Natural killer cell treated with Interleukin-12 subunit alpha and Interleukin-12 subunit beta and Interleukin-15 and Interleukin-18, amount 100 ng/mL, for 72 hours (primary cell): ENCODE measurements at regions not wholly inside any gene's neighbourhood (a gene's known extent, or its start where the extent isn't known, plus 50 kb on each side); places are given as distances from the start of the nearest gene placed in this dataset.
"Not testable (repeated sequence)": the region's sequence is repeated elsewhere in the genome, so short reads cannot be mapped to it uniquely, and the experiment has no call there.

Experiments
- ATAC-seq, 2 donors: fragments of 150-1000 bp; cut with Tn5 transposase in 1 of 2; sonication (Bioruptor Pico), chemical (Tn5 transposase) in 1 of 2; 2 replicates each; pipeline ENCODE4 v1.10.0; 2021
- DNase-seq: peaks from one replicate; pipeline ENCODE4 v3.0.0; 2022; ENCODE audit warnings: low spot score
- H3K27ac Mint-ChIP-seq, 2 donors: 1 replicate in 1 of 2; 2 replicates in 1 of 2; pipeline ENCODE4 v1.8.0; 2022; ENCODE audit warnings: mixed read lengths in 2 of 2, mild to moderate bottlenecking in 1 of 2, moderate library complexity in 1 of 2
- H3K27me3 Mint-ChIP-seq, 2 donors: 1 replicate in 1 of 2; 2 replicates in 1 of 2; pipeline ENCODE4 v1.8.0; 2022; ENCODE audit warnings: mixed read lengths in 2 of 2
- H3K36me3 Mint-ChIP-seq: one replicate; pipeline ENCODE4 v1.8.0; 2022; ENCODE audit warnings: mixed read lengths
- H3K4me1 Mint-ChIP-seq, 2 donors: 1 replicate in 1 of 2; 2 replicates in 1 of 2; pipeline ENCODE4 v1.8.0; 2022; ENCODE audit warnings: low read depth in 2 of 2, mixed read lengths in 2 of 2, mild to moderate bottlenecking in 1 of 2
- H3K4me3 Mint-ChIP-seq: one replicate; pipeline ENCODE4 v1.8.0; 2022; ENCODE audit warnings: mixed read lengths
- H3K9me3 Mint-ChIP-seq: 2 replicates; pipeline ENCODE4 v1.8.0; 2022; ENCODE audit warnings: mixed read lengths

- peaks cover 21 to 31% of the 10 kb centered on the region in 2 donors for H3K27me3 Mint-ChIP-seq
- H3K27ac Mint-ChIP-seq, result no peak overlapping the region
- ATAC-seq (no peak), DNase-seq (no peak)
- H3K9me3 Mint-ChIP-seq, result no peaks in the 10 kb centered on the region
- H3K36me3 Mint-ChIP-seq, result no peaks in the 10 kb centered on the region
- no peak overlapping the region for H3K4me3 Mint-ChIP-seq
- no peaks in the 10 kb centered on the region for H3K4me1 Mint-ChIP-seq
Observed at GRCh38 chr10:22111705-22112104, 106.1 kb downstream of the EBLN1 start.

- Mint-ChIP-seq H3K9me3 (no peaks in the 10 kb centered on the region), H3K27me3 (peaks cover 20 to 29% of the 10 kb centered on the region in 2 donors), H3K4me1 (no peaks in the 10 kb centered on the region), H3K27ac (no peak overlapping the region), H3K36me3 (no peaks in the 10 kb centered on the region), H3K4me3 (no peak overlapping the region)
- DNase-seq (no peak), ATAC-seq (no peak)
Observed at GRCh38 chr10:22111260-22111659, 106.6 kb downstream of the EBLN1 start.

DNA sequence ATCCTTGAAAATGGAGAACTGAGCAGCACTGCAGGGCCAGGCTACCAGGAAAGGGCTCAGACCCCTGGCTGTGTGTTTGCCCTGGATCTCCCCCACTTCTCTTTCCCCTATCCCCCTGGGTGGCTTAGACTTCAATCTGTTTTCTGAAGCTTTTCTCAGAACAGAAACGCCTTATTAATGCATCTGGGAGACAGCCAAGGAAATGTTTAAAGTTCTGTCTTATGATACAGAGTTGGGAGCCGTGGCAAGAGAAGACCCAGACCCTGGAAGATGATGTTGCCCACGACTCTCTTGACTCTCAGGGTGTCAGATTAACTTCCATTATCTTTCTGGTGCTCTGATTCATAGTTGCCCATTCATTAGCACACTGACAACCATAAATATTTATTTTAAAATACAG lies 107.1 kb downstream of the EBLN1 start:
- DNase-seq (no peak), ATAC-seq (no peak)
- Mint-ChIP-seq H3K4me1 (no peaks in the 10 kb centered on the region), H3K27me3 (peaks cover 20 to 29% of the 10 kb centered on the region in 2 donors), H3K9me3 (no peaks in the 10 kb centered on the region), H3K4me3 (no peak overlapping the region), H3K27ac (no peak overlapping the region), H3K36me3 (no peaks in the 10 kb centered on the region)

GRCh38 chr10:22105270-22105669 lies 101.7 kb upstream of the DNAJC1 start:
- Mint-ChIP-seq H3K36me3 (no peaks in the 10 kb centered on the region), H3K27ac (no peak overlapping the region), H3K27me3 (peaks cover 10 to 29% of the 10 kb centered on the region in 2 donors), H3K4me1 (peaks cover 3 to 8% of the 10 kb centered on the region in 2 donors), H3K4me3 (no peak overlapping the region), H3K9me3 (no peaks in the 10 kb centered on the region)
- ATAC-seq (no peak), DNase-seq (no peak)

DNA sequence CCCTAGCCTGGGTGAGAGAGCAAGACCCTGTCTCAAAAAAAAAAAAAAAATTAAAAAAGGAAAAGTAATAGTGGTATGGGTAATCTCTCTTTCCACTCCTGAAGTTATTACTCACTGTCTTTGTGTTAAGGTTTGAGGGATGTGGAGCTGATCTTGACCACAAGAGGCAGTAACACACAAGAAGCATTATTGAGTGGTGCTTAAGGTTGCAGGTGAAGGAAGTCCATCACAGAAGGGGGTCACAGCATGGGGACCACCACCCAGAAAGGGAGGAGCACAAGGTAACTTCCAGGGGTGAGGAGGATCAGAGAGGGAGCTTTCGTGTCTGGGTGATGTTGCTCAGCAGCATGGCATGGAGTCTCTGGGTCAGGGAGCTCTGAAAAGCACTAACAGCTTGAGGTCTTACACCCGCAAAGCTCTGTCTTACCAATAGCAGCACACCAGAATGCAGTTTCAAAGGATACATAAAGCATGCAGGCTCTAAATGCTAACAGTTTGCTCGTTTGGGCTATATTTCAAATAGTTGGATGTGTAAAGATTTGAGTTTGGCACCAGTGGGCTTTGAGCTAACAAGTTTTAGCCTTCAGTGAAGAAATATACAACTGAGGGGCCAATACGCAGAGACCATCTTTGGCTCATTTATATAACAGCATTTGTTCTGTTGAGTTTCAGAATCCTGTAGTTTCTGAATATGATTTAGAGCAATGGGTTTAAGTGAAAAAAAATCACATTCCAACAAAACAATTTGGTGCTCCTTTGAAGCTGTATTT lies 100.4 kb upstream of the DNAJC1 start:
- no peak overlapping the region for H3K27ac Mint-ChIP-seq

GRCh38 chr10:22097696-22098095 lies 94.2 kb upstream of the DNAJC1 start:
- Mint-ChIP-seq H3K9me3 (no peaks in the 10 kb centered on the region), H3K36me3 (no peaks in the 10 kb centered on the region), H3K4me3 (no peak overlapping the region), H3K4me1 (peaks cover 0 to 1% of the 10 kb centered on the region in 2 donors), H3K27ac (no peak overlapping the region), H3K27me3 (peaks cover 10 to 11% of the 10 kb centered on the region in 2 donors)
- no peak for DNase-seq
- no peak for ATAC-seq

More for the DNA sequence above, 100.4 kb upstream of the DNAJC1 start:
- ATAC-seq (no peak), DNase-seq (no peak)
- H3K27me3 Mint-ChIP-seq, result peaks cover 10 to 22% of the 10 kb centered on the region in 2 donors
- H3K4me3 Mint-ChIP-seq, result no peak overlapping the region
- no peaks in the 10 kb centered on the region for H3K9me3 Mint-ChIP-seq
- H3K4me1 Mint-ChIP-seq, result peaks cover 3 to 8% of the 10 kb centered on the region in 2 donors
- no peaks in the 10 kb centered on the region for H3K36me3 Mint-ChIP-seq

DNA sequence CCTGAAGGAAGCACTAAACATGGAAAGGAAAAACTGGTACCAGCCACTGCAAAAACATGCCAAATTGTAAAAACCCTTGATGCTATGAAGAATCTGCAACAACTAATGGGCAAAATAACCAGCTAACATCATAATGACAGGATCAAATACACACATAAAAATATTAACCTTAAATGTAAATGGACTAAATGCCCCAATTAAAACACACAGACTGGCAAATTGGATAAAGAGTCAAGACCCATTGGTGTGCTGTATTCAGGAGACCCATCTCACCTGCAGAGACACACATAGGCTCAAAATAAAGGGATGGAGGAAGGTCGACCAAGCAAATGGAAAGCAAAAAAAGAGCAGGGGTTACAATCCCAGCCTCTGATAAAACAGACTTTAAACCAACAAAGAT lies 87.7 kb upstream of the DNAJC1 start:
- H3K4me3 Mint-ChIP-seq, result not testable (repeated sequence)

DNA sequence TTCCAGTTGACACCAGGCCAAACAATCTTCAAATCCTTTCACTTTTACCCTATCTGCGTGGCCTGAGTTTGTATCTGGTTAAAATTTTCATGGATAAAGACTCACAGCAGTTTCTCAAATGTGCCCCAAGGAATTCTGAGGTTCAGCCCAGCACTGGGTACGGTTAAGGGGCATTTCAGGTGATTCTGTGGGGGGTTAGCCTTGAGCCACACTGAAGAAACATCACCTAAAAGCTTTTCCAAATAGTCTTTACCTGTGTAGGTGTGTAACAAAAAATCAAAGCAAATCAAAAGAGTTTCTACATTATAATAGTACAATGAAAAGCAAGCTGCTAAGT lies 83.8 kb upstream of the DNAJC1 start:
- ATAC-seq (no peak), DNase-seq (no peak)
- Mint-ChIP-seq H3K36me3 (no peaks in the 10 kb centered on the region), H3K27ac (no peak overlapping the region), H3K4me1 (no peaks in the 10 kb centered on the region), H3K4me3 (no peak overlapping the region), H3K9me3 (no peaks in the 10 kb centered on the region), H3K27me3 (peaks cover 24 to 62% of the 10 kb centered on the region in 2 donors)

More for the DNA sequence above, 87.7 kb upstream of the DNAJC1 start:
- DNase-seq, ATAC-seq, H3K36me3 Mint-ChIP-seq, H3K9me3 Mint-ChIP-seq, H3K27ac Mint-ChIP-seq, H3K4me1 Mint-ChIP-seq: not testable (repeated sequence)
- peaks cover 16 to 36% of the 10 kb centered on the region in 2 donors for H3K27me3 Mint-ChIP-seq

DNA sequence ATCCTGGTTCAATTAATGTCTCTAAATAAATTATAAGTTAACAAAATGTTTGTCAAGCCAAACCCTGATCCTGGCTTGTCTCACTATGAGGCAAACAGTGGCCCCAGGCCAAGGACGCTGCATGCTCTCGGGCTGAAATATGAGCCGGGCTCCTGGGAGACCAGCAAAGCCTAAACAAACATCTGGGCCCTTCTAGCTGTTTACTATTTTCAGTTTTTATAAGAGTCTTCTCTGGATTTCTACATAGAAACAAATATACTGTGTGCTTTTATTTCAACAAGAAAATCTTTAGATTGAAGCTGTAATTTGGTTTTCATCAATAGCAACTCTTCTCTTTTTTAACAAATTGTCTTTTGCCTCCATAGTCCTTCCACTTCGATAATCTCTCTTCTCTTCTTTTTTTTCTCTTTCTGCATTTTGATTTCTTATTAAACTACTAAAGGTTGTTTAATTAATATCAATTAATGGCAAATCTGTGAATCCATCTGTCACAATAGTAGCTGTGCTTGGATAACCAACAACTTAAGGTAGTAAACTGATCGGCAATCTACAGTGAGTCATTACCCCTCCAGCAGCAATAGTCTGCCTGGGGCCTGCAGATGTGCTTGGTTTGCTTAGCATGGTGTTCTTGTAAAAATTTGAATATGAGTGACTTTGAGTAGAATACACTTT lies 83.3 kb upstream of the DNAJC1 start:
- H3K36me3 Mint-ChIP-seq, result no peaks in the 10 kb centered on the region
- H3K27ac Mint-ChIP-seq, result no peak overlapping the region
- no peaks in the 10 kb centered on the region for H3K9me3 Mint-ChIP-seq
- no peak overlapping the region for H3K4me3 Mint-ChIP-seq
- ATAC-seq (no peak), DNase-seq (no peak)
- H3K27me3 Mint-ChIP-seq, result peaks cover 23 to 62% of the 10 kb centered on the region in 2 donors
- no peaks in the 10 kb centered on the region for H3K4me1 Mint-ChIP-seq

DNA sequence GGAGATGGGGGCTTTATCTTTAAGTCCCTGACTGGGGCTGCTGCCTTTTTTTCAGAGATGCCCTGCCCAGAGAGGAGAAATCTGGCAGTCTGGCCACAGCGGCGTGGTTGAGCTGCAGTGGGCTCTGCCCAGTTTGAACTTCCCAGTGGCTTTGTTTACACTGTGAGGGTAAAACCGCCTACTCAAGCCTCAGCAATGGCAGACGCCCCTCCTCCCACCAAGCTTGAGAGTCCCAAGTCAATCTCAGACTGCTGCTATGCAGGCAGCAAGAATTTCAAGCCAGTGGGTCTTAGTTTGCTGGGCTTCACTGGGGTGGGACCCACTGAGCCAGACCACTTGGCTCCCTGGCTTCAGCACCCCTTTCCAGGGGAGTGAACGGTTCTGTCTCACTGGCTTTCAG lies 76.4 kb upstream of the DNAJC1 start:
- not testable (repeated sequence) for H3K4me1 Mint-ChIP-seq, H3K4me3 Mint-ChIP-seq, ATAC-seq, DNase-seq, H3K27ac Mint-ChIP-seq, H3K9me3 Mint-ChIP-seq, H3K36me3 Mint-ChIP-seq
- H3K27me3 Mint-ChIP-seq, result peaks cover 25 to 73% of the 10 kb centered on the region in 2 donors

GRCh38 chr10:22071332-22071731 lies 67.8 kb upstream of the DNAJC1 start:
- no peak for ATAC-seq
- peaks cover 27 to 58% of the 10 kb centered on the region in 2 donors for H3K27me3 Mint-ChIP-seq

GRCh38 chr10:22067091-22067490 lies 63.6 kb upstream of the DNAJC1 start:
- H3K9me3 Mint-ChIP-seq, result peaks cover 18% of the 10 kb centered on the region

More at GRCh38 chr10:22071332-22071731, 67.8 kb upstream of the DNAJC1 start:
- DNase-seq, result no peak
- peaks cover 18% of the 10 kb centered on the region for H3K9me3 Mint-ChIP-seq
- H3K4me1 Mint-ChIP-seq, result no peaks in the 10 kb centered on the region
- H3K36me3 Mint-ChIP-seq, result peaks cover 29% of the 10 kb centered on the region
- H3K27ac Mint-ChIP-seq, result no peak overlapping the region
- H3K4me3 Mint-ChIP-seq, result no peak overlapping the region

DNA sequence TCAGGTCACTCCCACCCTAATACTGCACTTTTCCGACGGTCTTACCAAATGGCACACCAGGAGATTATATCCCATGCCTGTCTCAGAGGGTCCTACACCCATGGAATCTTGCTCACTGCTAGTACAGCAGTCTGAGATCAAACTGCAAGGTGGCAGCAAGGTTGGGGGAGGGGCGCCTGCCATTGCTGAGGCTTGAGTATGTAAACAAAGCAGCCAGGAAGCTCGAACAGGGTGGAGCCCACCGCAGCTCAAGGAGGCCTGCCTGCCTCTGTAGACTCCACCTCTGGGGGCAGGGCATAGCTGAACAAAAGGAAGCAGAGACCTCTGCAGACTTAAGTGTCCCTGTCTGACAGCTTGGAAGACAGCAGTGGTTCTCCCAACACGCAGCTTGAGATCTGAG lies 57.5 kb upstream of the DNAJC1 start:
- H3K4me3 Mint-ChIP-seq, H3K4me1 Mint-ChIP-seq, H3K27ac Mint-ChIP-seq, H3K9me3 Mint-ChIP-seq, DNase-seq, H3K36me3 Mint-ChIP-seq, ATAC-seq: not testable (repeated sequence)
- peaks cover 13 to 31% of the 10 kb centered on the region in 2 donors for H3K27me3 Mint-ChIP-seq

More at GRCh38 chr10:22067091-22067490, 63.6 kb upstream of the DNAJC1 start:
- DNase-seq (no peak), ATAC-seq (no peak)
- peaks cover 22 to 44% of the 10 kb centered on the region in 2 donors for H3K27me3 Mint-ChIP-seq
- H3K4me1 Mint-ChIP-seq, result no peaks in the 10 kb centered on the region
- H3K4me3 Mint-ChIP-seq, result no peak overlapping the region
- no peak overlapping the region for H3K27ac Mint-ChIP-seq
- peaks cover 23% of the 10 kb centered on the region for H3K36me3 Mint-ChIP-seq

DNA sequence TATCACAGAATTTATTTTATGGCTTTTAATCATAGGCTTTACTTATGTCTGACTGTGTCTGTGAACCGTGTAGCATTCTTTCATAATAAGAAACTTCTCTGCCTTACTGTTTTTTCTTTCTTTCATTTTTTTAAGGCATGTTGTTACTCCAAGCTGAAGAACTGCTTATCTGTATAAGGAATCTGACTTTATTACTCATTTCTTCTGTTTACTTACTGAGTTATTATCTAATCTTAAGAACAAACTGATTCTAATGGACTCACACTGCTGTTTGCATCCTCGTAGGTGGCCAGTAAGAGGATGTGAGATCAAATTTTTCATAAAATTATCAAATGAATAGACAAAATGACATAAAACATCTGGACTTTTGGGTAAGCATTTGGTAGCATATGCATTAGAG lies 54.7 kb upstream of the DNAJC1 start:
- Mint-ChIP-seq H3K36me3 (peaks cover 9% of the 10 kb centered on the region), H3K27ac (no peak overlapping the region), H3K27me3 (peaks cover 8 to 32% of the 10 kb centered on the region in 2 donors), H3K4me3 (no peak overlapping the region), H3K9me3 (no peaks in the 10 kb centered on the region), H3K4me1 (no peaks in the 10 kb centered on the region)
- DNase-seq (no peak), ATAC-seq (no peak)
